ENCODE measurements at regions not wholly inside any gene's neighbourhood (a gene's known extent, or its start where the extent isn't known, plus 50 kb on each side); places are given as distances from the start of the nearest gene placed in this dataset.

GRCh38 chr5:20649966-20650365, 662.0 kb upstream of the CDH18 start:
- TF ChIP-seq CTCF (IDR thresholded peaks at IDR 0.05), result no peak
- TF ChIP-seq POLR2A (IDR thresholded peaks at IDR 0.05), result no peak
- 74 to 86% methylated on average over 1 of the region's 1 CpG for WGBS, 2 donors
- Histone ChIP-seq H3K36me3 (ENCODE audit: low read depth, missing control alignments) (no peaks in the 10 kb centered on the region), H3K4me1 (no peaks in the 10 kb centered on the region), H3K4me3 (no peak overlapping the region), H3K27ac (no peak overlapping the region), H3K9me3 (no peaks in the 10 kb centered on the region), H3K27me3 (no peaks in the 10 kb centered on the region)
- intact Hi-C loops (cut with DNase I; ENCODE audit: low total_unique reads), result no loop called here
- no peak for DNase-seq

- Histone ChIP-seq H3K27me3 (no peaks in the 10 kb centered on the region), H3K36me3 (ENCODE audit: low read depth, missing control alignments) (no peaks in the 10 kb centered on the region), H3K27ac (no peak overlapping the region), H3K9me3 (no peaks in the 10 kb centered on the region), H3K4me1 (no peaks in the 10 kb centered on the region), H3K4me3 (no peak overlapping the region)
- TF ChIP-seq CTCF (IDR thresholded peaks at IDR 0.05) (no peak), POLR2A (IDR thresholded peaks at IDR 0.05) (no peak)
- intact Hi-C loops (cut with DNase I; ENCODE audit: low total_unique reads), result no loop called here
- no peak for DNase-seq
These were observed 661.0 kb upstream of the CDH18 start for GRCh38 chr5:20648981-20649380.

- Histone ChIP-seq H3K4me3 (no peak overlapping the region), H3K4me1 (no peaks in the 10 kb centered on the region), H3K27ac (no peak overlapping the region), H3K27me3 (no peaks in the 10 kb centered on the region), H3K9me3 (no peaks in the 10 kb centered on the region), H3K36me3 (ENCODE audit: low read depth, missing control alignments) (no peaks in the 10 kb centered on the region)
- 33 to 72% methylated on average over 1 of the region's 1 CpG for WGBS, 2 donors
- no peak for DNase-seq
- intact Hi-C loops (cut with DNase I; ENCODE audit: low total_unique reads), result no loop called here
- TF ChIP-seq POLR2A (IDR thresholded peaks at IDR 0.05), result no peak
- TF ChIP-seq CTCF (IDR thresholded peaks at IDR 0.05), result no peak
These were observed 648.7 kb upstream of the CDH18 start for GRCh38 chr5:20636686-20637085.

- no peaks in the 10 kb centered on the region for H3K9me3 ChIP-seq
- TF ChIP-seq POLR2A (IDR thresholded peaks at IDR 0.05), result no peak
- no peak for TF ChIP-seq CTCF (IDR thresholded peaks at IDR 0.05)
- no peaks in the 10 kb centered on the region for H3K27me3 ChIP-seq
- 84 to 90% methylated on average over 3 of the region's 3 CpGs for WGBS, 2 donors
- intact Hi-C loops (cut with DNase I; ENCODE audit: low total_unique reads), result no loop called here
- H3K27ac ChIP-seq, result no peak overlapping the region
- no peaks in the 10 kb centered on the region for H3K4me1 ChIP-seq
- H3K36me3 ChIP-seq (ENCODE audit: low read depth, missing control alignments), result no peaks in the 10 kb centered on the region
- no peak for DNase-seq
- H3K4me3 ChIP-seq, result no peak overlapping the region
These were observed 631.6 kb upstream of the CDH18 start for GRCh38 chr5:20619591-20619990.

- no peak overlapping the region for H3K4me3 ChIP-seq
- TF ChIP-seq POLR2A (IDR thresholded peaks at IDR 0.05), result no peak
- TF ChIP-seq CTCF (IDR thresholded peaks at IDR 0.05), result no peak
- 71 to 77% methylated on average over 1 of the region's 1 CpG for WGBS, 2 donors
- no peaks in the 10 kb centered on the region for H3K27me3 ChIP-seq
- no peaks in the 10 kb centered on the region for H3K36me3 ChIP-seq (ENCODE audit: low read depth, missing control alignments)
- H3K27ac ChIP-seq, result no peak overlapping the region
- H3K9me3 ChIP-seq, result no peaks in the 10 kb centered on the region
- DNase-seq, result no peak
- no peaks in the 10 kb centered on the region for H3K4me1 ChIP-seq
- intact Hi-C loops (cut with DNase I; ENCODE audit: low total_unique reads), result no loop called here
These were observed 630.3 kb upstream of the CDH18 start for GRCh38 chr5:20618340-20618739.

All from testis (tissue), 2 donors.